GM12878 (cell line): ENCODE measurements at regions not wholly inside any gene's neighbourhood (a gene's known extent, or its start where the extent isn't known, plus 50 kb on each side); places are given as distances from the start of the nearest gene placed in this dataset.

Experiments used
- GABPA ChIP-seq: IDR thresholded peaks from 2 replicates; pipeline ENCODE4 v1.6.1; 2014; ENCODE audit warnings: antibody characterized with exemption, low read depth, mild to moderate bottlenecking, inconsistent platforms
- NKRF ChIP-seq: fragments of 450-650 bp; conservative IDR thresholded peaks from 2 replicates; pipeline ENCODE4 v1.6.1; 2017; ENCODE audit warnings: mild to moderate bottlenecking, moderate library complexity
- POLR2AphosphoS2 ChIP-seq: IDR thresholded peaks from 2 replicates; pipeline ENCODE4 v1.6.1; 2011; ENCODE audit warnings: low read depth, mild to moderate bottlenecking, low read length, improper control_type of control experiment, moderate library complexity
- SUZ12 ChIP-seq: fragments of 200-600 bp; sonication (generic); IDR thresholded peaks from one replicate; pipeline ENCODE4 v1.6.1; 2018; ENCODE audit warnings: antibody characterized with exemption, mild to moderate bottlenecking; ENCODE audit not compliant: unreplicated experiment

GRCh38 chr1:80776266-80776665 lies 1024.5 kb upstream of the ADGRL2 start:
- TF ChIP-seq SUZ12 (no peak), NKRF (no peak), POLR2AphosphoS2 (no peak), GABPA (no peak)
